Stomach (tissue), 8 donors: ENCODE measurements at regions not wholly inside any gene's neighbourhood (a gene's known extent, or its start where the extent isn't known, plus 50 kb on each side); places are given as distances from the start of the nearest gene placed in this dataset.

Experiments used
- DNase-seq, 2 donors: peaks; one replicate each; pipeline versions ENCODE4 v3.0.0 to v3.0.0-alpha.2; 2013 to 2019
- H3K27ac ChIP-seq, 5 donors: fragments of 200-600 bp in 4 of 5; sonication (generic) in 4 of 5; one replicate each; pipeline ENCODE4 v1.5.1; 2013 to 2019; ENCODE audit warnings: mild to moderate bottlenecking in 1 of 5, moderate library complexity in 1 of 5
- H3K27me3 ChIP-seq, 3 donors: fragments of 200-600 bp; sonication (generic); one replicate each; pipeline ENCODE4 v1.5.1; 2017 to 2019; ENCODE audit warnings: mixed run types in 1 of 3
- H3K36me3 ChIP-seq, 4 donors: fragments of 200-600 bp; sonication (generic); 1 replicate in 3 of 4; 2 replicates in 1 of 4; pipeline ENCODE4 v1.5.1; 2016 to 2019
- H3K4me1 ChIP-seq, 4 donors: fragments of 200-600 bp; sonication (generic); one replicate each; pipeline ENCODE4 v1.5.1; 2016 to 2019
- H3K4me3 ChIP-seq, 4 donors: fragments of 200-600 bp; sonication (generic) in 3 of 4; one replicate each; pipeline ENCODE4 v1.5.1; 2016 to 2019; ENCODE audit warnings: mild to moderate bottlenecking in 1 of 4
- H3K9me3 ChIP-seq, 4 donors: fragments of 200-600 bp; sonication (generic); one replicate each; pipeline ENCODE4 v1.5.1; 2016 to 2019
- EP300 ChIP-seq: sonication (generic); formaldehyde crosslinking; IDR thresholded peaks from one replicate; pipeline ENCODE4 v1.6.1; 2017; ENCODE audit warnings: antibody characterized with exemption
- POLR2A ChIP-seq, 4 donors: fragments of 450-650 bp; IDR thresholded peaks; one replicate each; pipeline ENCODE4 v1.6.1; 2016; ENCODE audit warnings: antibody characterized with exemption in 4 of 4, control low read depth in 2 of 4, mild to moderate bottlenecking in 1 of 4, moderate library complexity in 1 of 4
- POLR2AphosphoS5 ChIP-seq, 3 donors: sonication (generic); formaldehyde crosslinking; IDR thresholded peaks; one replicate each; pipeline ENCODE4 v1.6.1; 2016; ENCODE audit warnings: antibody characterized with exemption in 3 of 3
- WGBS, 5 donors: extraction: QIAGEN DNeasy Blood & Tissue Kit in 3 of 5; methylation state at CpG; one replicate each; pipeline versions ENCODE4 v1.1.5 to v1.1.7; 2013 to 2018; 5-methylcytosine and 5-hydroxymethylcytosine counted together
- intact Hi-C: fragments of 100-400 bp; cut with DNase I; formaldehyde crosslinking; loops from one replicate; pipeline ENCODE4 v1.15.1; 2023; ENCODE audit warnings: low total_unique reads
- TF ChIP-seq, protein P1 (sequence below), 7 experiments: fragments of 450-650 bp in 4 of 7; fragments of 200-600 bp in 3 of 7; sonication (generic) in 3 of 7; IDR thresholded peaks; one replicate each; pipeline ENCODE4 v1.5.1; 2016 to 2019; ENCODE audit warnings: antibody characterized with exemption in 7 of 7, control low read depth in 2 of 7, mild to moderate bottlenecking in 1 of 7
- donor health status: healthy with polysubstance abuse.
- donor health status: Bipolar disorder and iron deficiency.
- donor health status: healthy.

DNA sequence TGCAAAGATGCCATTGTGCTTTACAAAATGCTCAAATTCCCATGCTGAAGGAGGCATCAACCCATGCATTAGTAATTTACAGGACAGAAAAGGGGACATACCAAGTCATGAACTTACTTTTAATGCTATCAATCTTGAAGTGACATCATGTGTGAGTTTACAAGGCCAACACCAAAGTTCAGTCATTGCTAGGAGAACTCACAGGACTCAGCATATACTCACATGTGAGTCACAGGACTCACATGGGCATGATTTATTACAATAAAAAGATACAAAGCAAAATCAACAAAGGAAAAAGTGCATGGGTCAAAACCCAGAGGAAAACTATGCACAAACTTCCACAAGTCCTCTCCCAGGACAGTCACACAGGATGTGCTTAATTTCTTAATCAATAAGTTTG is 1656.0 kb downstream of the MRPL39 start:
- Histone ChIP-seq H3K4me3 (no peak overlapping the region), H3K36me3 (no peaks in the 10 kb centered on the region), H3K4me1 (no peaks in the 10 kb centered on the region), H3K9me3 (no peaks in the 10 kb centered on the region), H3K27me3 (no peaks in the 10 kb centered on the region), H3K27ac (no peak overlapping the region)
- DNase-seq: no peak
- TF ChIP-seq EP300 (no peak), POLR2AphosphoS5 (IDR thresholded peaks at IDR 0.05) (no peak), POLR2A (IDR thresholded peaks at IDR 0.05) (no peak)
- TF ChIP-seq, protein P1, sequence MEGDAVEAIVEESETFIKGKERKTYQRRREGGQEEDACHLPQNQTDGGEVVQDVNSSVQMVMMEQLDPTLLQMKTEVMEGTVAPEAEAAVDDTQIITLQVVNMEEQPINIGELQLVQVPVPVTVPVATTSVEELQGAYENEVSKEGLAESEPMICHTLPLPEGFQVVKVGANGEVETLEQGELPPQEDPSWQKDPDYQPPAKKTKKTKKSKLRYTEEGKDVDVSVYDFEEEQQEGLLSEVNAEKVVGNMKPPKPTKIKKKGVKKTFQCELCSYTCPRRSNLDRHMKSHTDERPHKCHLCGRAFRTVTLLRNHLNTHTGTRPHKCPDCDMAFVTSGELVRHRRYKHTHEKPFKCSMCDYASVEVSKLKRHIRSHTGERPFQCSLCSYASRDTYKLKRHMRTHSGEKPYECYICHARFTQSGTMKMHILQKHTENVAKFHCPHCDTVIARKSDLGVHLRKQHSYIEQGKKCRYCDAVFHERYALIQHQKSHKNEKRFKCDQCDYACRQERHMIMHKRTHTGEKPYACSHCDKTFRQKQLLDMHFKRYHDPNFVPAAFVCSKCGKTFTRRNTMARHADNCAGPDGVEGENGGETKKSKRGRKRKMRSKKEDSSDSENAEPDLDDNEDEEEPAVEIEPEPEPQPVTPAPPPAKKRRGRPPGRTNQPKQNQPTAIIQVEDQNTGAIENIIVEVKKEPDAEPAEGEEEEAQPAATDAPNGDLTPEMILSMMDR (IDR thresholded peaks at IDR 0.05): no peak
- intact Hi-C loops: no loop called here

DNA sequence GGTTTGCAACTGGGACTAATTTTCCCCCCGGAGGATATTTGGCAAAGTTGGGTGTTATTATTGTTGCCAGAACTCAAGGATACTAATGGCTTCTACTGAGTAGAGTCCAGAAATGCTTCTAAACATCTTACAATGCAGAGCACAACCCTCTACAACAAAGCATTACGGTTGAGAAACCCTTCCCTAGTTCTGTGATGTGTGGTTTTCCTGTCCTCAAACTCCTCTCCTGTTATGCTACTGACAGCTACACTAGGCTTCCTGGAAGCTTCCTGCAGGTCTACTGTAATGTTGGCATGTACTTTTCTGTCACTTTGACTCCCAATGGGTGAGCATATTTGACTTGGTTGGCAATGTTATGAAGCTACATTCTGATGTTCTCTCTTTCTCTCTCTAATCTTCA is 1656.9 kb downstream of the MRPL39 start:
- no peaks in the 10 kb centered on the region for H3K27me3 ChIP-seq
- H3K27ac ChIP-seq: no peak overlapping the region
- no peaks in the 10 kb centered on the region for H3K4me1 ChIP-seq
- TF ChIP-seq EP300 (no peak), POLR2A (IDR thresholded peaks at IDR 0.05) (no peak), POLR2AphosphoS5 (IDR thresholded peaks at IDR 0.05) (no peak)
- TF ChIP-seq, protein P1 (IDR thresholded peaks at IDR 0.05): no peak
- H3K4me3 ChIP-seq: no peak overlapping the region
- no peak for DNase-seq
- H3K36me3 ChIP-seq: no peaks in the 10 kb centered on the region
- 77 to 87% (median 79%) methylated on average over 2 of the region's 2 CpGs for WGBS, 5 donors
- H3K9me3 ChIP-seq: no peaks in the 10 kb centered on the region
- intact Hi-C loops: no loop called here

DNA sequence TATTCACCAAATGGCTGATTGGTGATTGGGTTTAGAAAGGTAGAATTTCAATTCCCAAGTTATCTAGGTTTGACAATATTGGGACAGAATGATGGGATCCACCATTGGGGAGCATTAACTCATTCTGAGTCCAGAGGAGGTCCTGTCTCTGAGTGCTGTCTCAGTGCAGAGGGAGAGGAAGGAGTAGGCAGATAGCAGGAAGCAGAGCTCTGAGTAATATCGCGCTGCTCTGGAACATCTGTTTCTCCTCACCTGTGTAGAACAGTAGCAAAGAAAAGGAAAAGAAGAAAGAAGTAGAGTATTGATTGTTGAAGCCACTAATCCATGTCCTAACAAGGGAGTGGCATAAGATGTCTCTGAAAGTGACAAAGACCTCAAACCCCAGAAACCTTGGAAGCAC is 1657.8 kb downstream of the MRPL39 start:
- TF ChIP-seq POLR2AphosphoS5 (IDR thresholded peaks at IDR 0.05) (no peak), POLR2A (IDR thresholded peaks at IDR 0.05) (no peak), EP300 (no peak)
- TF ChIP-seq, protein P1 (IDR thresholded peaks at IDR 0.05): no peak
- Histone ChIP-seq H3K36me3 (no peaks in the 10 kb centered on the region), H3K27me3 (no peaks in the 10 kb centered on the region), H3K27ac (no peak overlapping the region), H3K9me3 (no peaks in the 10 kb centered on the region), H3K4me3 (no peak overlapping the region), H3K4me1 (no peaks in the 10 kb centered on the region)
- 68 to 90% (median 86%) methylated on average over 2 of the region's 2 CpGs for WGBS, 5 donors
- intact Hi-C loops: no loop called here
- DNase-seq: no peak

DNA sequence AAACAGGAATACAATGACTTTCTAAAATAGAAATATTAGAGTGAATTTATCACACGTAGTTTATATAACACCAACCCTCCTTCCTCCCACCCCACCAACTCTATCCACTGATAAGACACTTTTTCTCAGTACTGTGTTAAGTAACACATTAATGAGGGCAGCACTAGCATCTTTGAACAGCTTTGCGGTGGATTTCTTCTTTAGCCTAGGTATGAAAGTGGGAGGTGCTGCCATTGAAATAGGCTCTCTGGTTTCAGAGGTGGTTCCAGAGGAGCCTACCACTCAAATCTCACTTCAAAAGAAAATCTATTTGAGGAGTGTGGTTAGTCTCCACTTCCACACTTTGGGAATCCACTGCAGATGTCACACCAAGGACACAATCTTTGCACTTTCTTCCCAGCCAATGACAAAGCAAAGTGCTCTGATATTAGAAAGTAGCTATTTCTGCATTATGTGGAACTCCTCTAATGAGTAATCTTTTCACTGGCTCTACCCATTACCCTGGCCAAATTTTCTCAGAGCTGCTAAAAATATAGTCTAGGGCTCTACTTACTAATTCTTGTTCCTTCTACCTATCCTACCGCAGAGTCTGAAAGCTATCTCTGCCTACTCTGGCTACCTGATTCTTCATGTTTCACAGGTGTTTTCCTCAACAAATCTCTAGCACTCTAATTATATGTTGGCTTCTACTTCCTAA is 1667.8 kb downstream of the MRPL39 start:
- intact Hi-C loops: no loop called here
- no peaks in the 10 kb centered on the region for H3K36me3 ChIP-seq
- H3K4me3 ChIP-seq: no peak overlapping the region
- no peak for DNase-seq
- no peaks in the 10 kb centered on the region for H3K27me3 ChIP-seq
- no peaks in the 10 kb centered on the region for H3K4me1 ChIP-seq
- H3K27ac ChIP-seq: no peak overlapping the region
- 61 to 87% (median 71%) methylated on average over 3 of the region's 3 CpGs for WGBS, 5 donors
- no peaks in the 10 kb centered on the region for H3K9me3 ChIP-seq
- TF ChIP-seq POLR2AphosphoS5 (IDR thresholded peaks at IDR 0.05) (no peak), POLR2A (IDR thresholded peaks at IDR 0.05) (no peak), EP300 (no peak)
- TF ChIP-seq, protein P1 (IDR thresholded peaks at IDR 0.05): no peak
